Skeletal muscle satellite cell (primary cell): ENCODE measurements at regions not wholly inside any gene's neighbourhood (a gene's known extent, or its start where the extent isn't known, plus 50 kb on each side); places are given as distances from the start of the nearest gene placed in this dataset. TPM values are rescaled to one million over a fixed set of nuclear protein-coding genes. Genes with fewer than 3 reads are reported as not detected.

Experiments used
- H3K27me3 ChIP-seq: 2 replicates; pipeline ENCODE4 v1.7.0; 2013; ENCODE audit warnings: low read length; ENCODE audit not compliant: control insufficient read depth, insufficient read depth
- H3K36me3 ChIP-seq: 2 replicates; pipeline ENCODE4 v1.7.0; 2013; ENCODE audit warnings: mild to moderate bottlenecking, control low read depth, low read length; ENCODE audit not compliant: insufficient read depth
- H3K4me1 ChIP-seq: 2 replicates; pipeline ENCODE4 v1.7.0; 2013; ENCODE audit warnings: low read length; ENCODE audit not compliant: control insufficient read depth, insufficient read depth
- H3K4me2 ChIP-seq: 2 replicates; pipeline ENCODE4 v1.7.0; 2013; ENCODE audit warnings: mild to moderate bottlenecking, low read length
- H3K4me3 ChIP-seq: 2 replicates; pipeline ENCODE4 v1.7.0; 2013; ENCODE audit warnings: low read length
- H3K9ac ChIP-seq: 2 replicates; pipeline ENCODE4 v1.7.0; 2013; ENCODE audit warnings: mild to moderate bottlenecking, low read depth, low read length, moderate library complexity
- H3K9me3 ChIP-seq: replicated peaks from 2 replicates; pipeline ENCODE4 v1.7.0; 2013; ENCODE audit warnings: mild to moderate bottlenecking, control low read depth, low read length
- small RNA-seq: library from RNA; depleted of rRNA; stranded (forward); fragments of <200 nt; gene quantifications from one replicate; pipeline ENCODE3, GENCODE V24; 2012

GRCh38 chr5:56286015-56286884 lies 53.1 kb upstream of the ANKRD55 start:
- no peaks in the 10 kb centered on the region for H3K27me3 ChIP-seq
- no peak overlapping the region for H3K4me3 ChIP-seq
- H3K4me1 ChIP-seq = peaks cover 10% of the 10 kb centered on the region
- H3K4me2 ChIP-seq = no peak overlapping the region
- no peaks in the 10 kb centered on the region for H3K9me3 ChIP-seq
- no peaks in the 10 kb centered on the region for H3K36me3 ChIP-seq
- no peak overlapping the region for H3K9ac ChIP-seq

DNA sequence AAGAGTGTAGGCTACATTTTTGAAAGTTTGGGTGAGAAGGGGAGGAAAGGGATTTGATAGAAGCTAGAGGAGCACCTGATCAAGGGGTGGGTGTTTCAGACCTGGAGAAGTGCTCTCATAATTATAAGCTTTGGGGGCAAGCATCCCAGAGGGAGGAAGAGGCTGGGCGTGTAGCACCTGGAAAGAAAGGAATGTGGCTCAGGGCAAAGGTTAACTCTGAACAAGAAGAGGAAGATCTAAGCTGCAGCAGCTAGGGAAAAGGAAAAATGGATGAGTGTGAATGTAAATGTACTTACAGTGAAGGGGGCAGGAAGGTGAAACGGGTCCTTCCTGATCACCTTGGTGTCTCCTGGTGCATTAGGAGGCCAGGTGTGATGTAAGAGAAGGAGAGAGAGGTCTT lies 49.8 kb upstream of the ANKRD55 start:
- Histone ChIP-seq H3K27me3 (no peaks in the 10 kb centered on the region), H3K9me3 (no peaks in the 10 kb centered on the region), H3K4me1 (peaks cover 35% of the 10 kb centered on the region), H3K4me2 (no peak overlapping the region), H3K4me3 (no peak overlapping the region), H3K9ac (no peak overlapping the region), H3K36me3 (no peaks in the 10 kb centered on the region)

Small RNA genes lying in the stretch of these regions (small RNA-seq; reads per million reads assigned to genes)
- gene HMGN1P17 = not detected
- 0.21 reads per million for gene RNU6ATAC2P
